Activated CD8-positive, alpha-beta memory T cell treated with anti-CD3 and anti-CD28 coated beads for 24 hours (primary cell): ENCODE measurements at regions not wholly inside any gene's neighbourhood (a gene's known extent, or its start where the extent isn't known, plus 50 kb on each side); places are given as distances from the start of the nearest gene placed in this dataset.
"Not testable (repeated sequence)": the region's sequence is repeated elsewhere in the genome, so short reads cannot be mapped to it uniquely, and the experiment has no call there.

Source experiments
- DNase-seq: peaks from one replicate; pipeline ENCODE4 v3.0.0-alpha.2; 2020

DNA sequence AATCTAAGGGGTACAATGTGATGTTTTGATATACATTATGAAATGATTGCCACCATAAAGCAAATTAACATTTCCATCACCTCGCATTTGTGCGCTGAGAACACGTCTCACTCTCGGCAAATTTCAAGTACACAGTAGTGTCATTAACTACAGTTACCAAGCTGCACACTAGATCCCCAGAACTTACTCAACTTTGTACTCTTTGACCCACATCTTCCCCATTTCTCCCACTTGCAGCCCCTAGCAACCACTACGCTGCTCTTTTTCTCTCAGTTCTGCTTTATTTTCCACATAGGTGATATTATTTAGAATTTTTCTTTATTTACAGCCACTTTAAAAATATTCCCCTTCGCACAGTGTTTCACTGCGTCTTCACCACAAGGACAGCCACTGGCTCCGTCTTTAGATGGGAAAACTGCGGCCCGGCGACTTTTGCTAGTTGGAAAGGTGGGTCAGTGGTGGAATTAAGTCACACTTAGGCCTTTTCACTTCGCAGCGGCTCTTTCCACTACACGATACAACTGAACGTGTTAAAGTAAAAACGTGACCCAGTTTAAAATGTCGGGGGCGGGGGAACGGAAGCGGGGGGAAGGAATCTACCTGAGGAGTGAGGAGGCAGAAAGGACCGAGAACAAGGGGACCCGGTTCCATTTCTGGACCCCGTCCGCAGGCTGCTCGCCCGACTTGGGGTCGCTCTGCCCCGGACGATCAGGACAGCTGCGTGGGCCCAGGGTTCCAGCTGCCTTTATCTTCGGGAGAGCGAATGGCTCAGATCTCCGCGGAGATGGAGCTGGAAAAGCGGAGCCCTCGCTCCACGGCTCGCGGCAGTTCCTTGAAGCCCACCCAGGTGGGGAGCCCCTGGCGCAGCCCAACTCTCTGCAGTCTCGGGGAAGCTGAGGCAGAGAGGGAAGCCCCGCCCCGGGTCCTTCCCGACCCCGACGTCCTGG is 486.1 kb downstream of the UQCRFS1 start:
- DNase-seq: no peak

DNA sequence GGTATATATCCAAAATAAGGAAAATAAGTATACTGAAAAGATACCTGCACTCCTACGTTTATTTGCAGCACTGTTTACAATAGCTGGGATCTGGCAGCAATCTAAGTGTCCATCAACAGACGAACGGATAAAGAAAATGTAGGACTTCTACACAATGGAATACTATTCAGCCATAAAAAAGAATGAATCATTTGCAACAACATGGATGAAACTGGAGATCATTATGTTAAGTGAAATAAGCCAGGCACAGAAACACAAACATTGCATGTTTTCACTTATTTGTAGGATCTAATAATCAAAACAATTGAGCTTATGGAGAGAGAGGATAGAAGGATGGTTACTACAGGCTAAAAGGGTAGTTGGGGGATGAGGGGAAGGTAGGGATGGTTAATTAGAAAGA is 494.0 kb downstream of the UQCRFS1 start:
- DNase-seq: no peak

DNA sequence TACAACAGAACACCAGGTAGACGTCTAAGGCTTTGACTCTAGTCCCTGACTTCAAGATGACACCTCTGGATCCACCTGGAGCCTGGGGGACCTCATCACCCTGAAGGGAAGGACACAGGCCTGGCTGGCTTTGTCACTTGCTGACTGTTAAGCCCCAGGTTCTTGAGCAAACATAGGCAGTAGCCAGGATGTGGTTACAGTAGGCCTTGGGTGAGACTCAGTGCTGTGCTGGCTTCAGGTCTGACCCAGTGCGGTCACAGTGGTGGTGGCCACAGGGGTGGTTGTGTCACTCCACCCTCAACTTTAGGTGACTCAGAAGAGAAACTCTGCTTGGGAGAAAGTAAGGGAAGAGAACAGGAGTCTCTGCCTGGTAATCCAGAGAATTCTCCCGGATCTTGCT is 497.8 kb downstream of the UQCRFS1 start:
- DNase-seq: no peak

DNA sequence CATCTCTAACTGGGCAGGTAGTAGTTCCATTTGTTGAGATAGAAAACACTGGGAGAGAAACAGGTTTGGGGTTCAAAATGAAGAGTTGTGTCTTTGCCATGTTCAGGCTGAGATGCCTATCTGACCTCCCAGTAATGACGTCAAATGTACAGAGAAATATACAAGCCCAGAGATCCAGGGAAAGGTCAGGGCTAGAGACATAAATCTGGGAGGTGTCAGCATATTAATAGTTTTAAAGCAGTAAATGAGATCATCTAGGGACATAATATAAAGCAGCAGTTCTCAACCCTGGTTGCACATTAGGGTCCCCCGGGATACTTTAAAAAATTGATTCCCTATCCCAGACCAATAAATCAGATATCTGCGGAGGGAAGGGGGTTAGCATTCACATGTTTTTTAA is 501.5 kb downstream of the UQCRFS1 start:
- no peak for DNase-seq

DNA sequence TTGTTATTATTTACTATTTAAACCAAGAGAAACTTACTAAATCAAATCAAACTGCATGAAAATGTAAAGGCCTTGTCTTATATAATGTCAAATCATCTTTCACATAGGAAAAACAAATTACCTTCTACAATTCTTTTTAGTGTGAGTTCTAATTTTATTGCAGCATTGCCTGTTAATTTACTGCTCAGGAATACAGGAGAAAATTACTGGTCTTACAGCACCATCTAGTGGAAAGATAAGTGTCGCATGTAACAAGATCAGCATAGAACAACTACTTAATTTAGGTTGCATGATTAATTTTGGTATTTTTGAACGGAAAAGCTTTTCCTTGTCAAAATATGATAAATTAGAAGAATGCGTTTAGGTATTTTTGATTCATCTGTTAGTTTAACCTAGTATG is 502.7 kb downstream of the UQCRFS1 start:
- DNase-seq: no peak

DNA sequence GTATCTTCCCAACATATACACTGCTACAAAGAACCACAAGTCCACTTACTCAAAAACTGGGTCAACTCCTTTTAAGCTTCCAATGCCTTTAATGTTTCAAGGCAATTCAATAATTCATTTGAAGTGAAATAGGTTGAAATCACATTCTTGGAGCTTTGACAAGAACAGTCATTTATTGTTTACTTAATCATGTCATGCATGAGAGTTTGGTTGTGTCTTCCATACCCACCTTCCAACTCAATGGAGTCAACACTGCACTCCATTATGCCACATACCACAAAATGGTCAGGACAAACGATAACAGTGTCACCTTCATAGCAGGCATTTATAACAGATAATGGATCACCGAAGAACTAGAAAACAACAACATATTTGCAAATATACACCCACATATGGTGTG is 506.3 kb downstream of the UQCRFS1 start:
- DNase-seq: no peak

DNA sequence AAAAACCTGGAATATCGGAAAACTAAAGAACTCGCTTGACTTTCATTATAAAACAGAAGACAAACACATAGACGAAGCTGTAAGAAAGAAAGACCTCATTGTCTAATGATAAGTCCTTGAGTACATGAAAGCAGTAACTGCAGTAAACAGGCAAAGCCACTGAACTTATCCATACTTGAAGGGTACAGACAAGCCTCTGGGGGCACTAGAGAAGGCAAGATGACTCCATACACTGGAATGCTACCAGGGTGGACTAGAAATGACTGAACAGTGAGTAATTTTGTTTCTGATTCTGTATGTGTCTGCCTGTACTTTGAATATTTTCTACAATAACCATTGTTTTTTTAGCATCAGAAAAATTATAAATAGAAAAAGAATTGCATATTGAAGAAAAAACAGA is 507.9 kb downstream of the UQCRFS1 start:
- no peak for DNase-seq

DNA sequence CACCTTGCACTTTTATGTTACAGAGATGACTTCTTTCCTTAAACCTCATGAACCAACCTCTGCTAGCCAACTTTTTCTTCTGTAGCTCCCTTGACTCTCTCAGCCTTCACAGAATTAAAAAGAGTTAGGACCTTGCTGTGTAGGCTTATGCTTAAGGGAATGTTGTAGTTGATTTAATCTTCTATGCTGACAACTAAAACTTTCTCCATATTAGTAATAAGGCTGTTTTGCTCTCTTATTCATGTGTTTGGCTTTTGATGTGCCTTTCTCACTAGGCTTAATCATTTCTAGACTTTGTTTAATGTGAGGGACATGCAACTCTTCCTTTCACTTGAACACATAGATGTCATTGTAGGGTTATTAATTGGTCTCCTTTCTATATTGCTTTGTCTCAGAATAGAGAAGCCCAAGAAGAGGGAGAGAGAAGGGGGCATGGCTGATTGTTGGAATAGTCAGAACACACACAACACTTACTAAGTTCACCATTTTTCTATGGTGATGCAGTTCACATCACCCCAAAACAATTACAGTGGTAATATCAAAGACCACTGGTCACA is 509.5 kb downstream of the UQCRFS1 start:
- no peak for DNase-seq

DNA sequence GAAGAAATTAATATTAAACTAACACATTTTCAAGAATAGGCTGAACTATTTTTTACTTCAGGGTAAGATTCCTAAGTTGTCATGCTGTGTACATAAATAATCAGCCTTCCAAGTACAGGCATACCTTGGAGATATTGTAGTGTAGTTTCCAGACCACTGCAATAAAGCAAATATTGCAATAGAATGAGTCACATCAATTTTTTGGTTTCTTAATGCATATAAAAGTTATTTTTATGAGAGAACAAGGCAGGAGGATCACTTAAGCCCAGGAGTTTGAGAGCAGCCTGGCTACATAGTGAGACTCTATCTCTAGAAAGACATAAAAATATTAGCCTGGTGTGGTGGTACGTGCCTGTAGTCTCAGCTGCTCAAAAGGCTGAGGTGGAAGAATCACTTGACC is 511.5 kb downstream of the UQCRFS1 start:
- DNase-seq: no peak

DNA sequence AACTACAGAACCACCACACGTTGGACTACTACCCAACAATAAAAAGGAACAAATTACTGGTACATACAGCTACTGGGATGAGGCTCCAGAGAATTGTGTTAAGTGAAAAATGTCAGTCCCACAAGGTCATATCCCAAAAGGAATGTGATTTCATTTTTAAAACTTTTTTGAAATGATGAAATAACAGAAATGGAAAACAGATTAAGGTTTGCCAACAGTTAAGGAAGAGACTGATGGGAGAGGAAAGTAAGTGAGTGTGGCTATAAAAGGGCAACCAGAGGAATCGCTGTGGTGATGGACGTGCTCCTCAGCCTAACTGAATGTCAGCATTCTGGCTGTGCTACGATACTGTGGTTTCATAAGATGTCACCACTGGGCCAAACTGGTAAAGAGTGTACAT is 512.8 kb downstream of the UQCRFS1 start:
- no peak for DNase-seq

DNA sequence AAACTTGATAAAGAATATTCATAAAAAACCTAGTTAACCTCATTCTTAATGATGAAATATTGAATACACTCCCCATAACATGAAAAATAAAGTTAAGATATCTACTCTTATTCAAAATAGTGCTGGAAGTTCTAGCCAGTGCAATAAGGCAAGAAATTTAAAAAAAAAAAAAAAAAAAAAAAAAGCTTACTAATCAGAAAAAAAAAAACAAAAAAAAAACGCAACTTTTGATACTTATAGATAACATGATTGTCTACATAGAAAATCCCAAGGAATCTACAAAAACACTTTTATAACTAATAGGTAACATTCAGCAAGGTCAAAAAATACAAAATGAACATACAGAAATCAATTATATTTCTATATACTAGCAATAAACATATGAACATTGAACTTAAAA is 515.6 kb downstream of the UQCRFS1 start:
- DNase-seq: no peak

DNA sequence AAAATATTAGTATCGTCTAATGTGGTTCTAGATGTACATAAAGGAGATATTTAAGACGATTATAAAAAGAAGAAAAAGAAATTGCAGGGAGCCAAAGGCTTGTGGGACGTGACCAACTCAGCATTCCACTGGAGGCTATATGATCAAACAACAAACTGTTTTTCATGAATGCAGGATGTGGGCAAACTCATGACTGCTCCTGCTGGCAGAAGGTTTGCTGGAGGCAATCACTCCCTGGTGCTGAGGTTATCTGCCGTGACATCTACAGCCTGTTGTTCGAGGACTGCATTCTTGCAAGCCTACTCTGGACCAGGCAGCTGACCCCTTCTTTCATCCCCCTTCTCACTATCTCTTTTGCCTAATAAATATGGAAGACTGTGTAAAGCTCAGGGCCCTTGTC is 518.1 kb downstream of the UQCRFS1 start:
- no peak for DNase-seq

DNA sequence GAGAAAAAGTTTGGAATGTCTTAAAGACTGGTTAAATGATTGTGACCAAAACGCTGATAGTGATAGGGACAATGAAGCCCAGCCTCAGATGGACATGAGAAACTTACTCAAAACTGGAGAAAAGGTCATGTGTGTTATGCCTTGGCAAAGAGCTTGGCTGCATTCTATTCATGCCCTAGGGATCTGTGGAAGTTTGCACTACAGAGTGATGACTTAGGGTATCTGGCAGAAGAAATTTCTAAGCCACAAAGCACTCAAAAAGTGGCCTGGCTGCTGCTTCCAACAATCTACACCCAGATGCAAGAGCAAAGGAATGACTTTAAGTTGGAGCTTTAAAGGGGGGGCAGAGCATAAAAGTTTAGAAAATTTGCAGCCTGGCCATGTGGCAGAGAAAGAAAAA is 521.3 kb downstream of the UQCRFS1 start:
- DNase-seq: no peak

DNA sequence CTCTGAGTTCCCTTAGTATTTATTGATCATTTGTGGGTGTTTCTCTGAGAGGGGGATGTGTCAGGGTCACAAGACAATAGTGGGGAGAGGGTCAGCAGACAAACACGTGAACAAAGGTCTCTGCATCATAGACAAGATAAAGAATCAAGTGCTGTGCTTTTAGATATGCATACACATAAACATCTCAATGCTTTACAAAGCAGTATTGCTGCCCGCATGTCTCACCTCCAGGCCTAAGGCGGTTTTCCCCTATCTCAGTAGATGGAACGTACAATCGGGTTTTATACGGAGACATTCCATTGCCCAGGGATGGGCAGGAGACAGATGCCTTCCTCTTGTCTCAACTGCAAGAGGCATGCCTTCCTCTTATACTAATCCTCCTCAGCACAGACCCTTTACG is 523.5 kb downstream of the UQCRFS1 start:
- not testable (repeated sequence) for DNase-seq

DNA sequence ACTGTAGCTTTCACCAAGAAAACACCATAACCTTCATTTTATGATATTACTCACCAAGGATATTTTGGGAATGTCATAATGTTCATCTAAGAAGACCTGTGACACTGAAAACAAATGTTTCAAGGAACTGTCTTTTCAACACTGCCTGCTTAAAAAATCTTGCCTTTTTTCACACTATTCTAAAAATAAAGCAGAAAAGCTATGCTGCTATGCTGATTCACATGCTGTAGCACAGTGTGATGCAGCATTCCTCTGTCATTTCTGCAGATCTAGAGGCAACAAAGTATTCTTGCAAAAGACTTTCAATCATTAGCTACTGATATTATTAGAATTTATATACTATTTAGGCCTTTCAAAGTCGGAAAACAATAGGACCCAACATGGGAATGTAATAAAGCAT is 525.7 kb downstream of the UQCRFS1 start:
- DNase-seq: no peak

DNA sequence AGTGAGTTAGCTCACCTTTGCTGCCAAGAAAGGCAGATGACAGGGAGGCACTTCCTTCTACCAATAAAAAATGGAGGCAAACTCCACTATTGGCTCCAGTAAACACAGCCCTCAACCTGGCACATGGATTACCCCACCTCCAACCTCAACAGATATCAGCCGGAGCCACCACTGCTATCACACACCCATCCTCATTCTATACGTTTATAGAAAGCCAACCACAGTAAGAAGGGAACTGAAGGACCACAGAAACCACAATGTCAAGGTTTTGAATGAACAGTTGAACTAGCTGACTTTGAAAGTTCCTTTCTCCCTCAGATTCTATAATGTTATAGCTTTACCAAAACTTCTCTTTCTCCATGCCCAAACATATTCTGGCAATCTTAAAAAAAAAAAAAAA is 526.2 kb downstream of the UQCRFS1 start:
- no peak for DNase-seq

DNA sequence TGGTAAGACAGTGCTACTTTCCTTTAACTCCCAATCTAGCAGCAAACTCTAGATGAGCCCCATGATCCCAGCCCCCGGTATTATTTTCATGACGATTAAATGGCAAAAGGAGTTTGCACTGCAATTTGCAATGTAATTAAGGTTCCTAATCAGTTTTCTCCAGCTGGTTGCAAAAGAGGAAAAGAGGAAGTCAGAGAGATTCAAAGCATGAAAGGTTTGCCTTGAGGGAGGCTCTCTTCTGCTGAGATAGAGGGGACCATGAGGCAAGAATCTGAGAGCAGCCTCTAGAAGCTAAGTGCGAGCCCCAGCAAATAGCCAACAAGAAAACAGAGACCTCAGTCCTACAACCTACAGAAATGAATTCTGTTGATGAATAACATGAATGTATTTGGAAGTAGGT is 527.1 kb downstream of the UQCRFS1 start:
- no peak for DNase-seq

DNA sequence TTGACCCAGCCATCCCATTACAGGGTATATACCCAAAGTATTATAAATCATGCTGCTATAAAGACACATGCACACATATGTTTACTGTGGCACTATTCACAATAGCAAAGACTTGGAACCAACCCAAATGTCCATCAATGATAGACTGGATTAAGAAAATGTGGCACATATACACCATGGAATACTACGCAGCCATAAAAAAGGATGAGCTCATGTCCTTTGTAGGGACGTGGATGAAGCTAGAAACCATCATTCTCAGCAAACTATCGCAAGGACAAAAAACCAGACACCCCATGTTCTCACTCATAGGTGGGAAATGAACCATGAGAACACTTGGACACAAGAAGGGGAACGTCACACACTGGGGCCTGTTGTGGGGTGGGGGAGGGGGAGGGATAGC is 527.9 kb downstream of the UQCRFS1 start:
- not testable (repeated sequence) for DNase-seq

DNA sequence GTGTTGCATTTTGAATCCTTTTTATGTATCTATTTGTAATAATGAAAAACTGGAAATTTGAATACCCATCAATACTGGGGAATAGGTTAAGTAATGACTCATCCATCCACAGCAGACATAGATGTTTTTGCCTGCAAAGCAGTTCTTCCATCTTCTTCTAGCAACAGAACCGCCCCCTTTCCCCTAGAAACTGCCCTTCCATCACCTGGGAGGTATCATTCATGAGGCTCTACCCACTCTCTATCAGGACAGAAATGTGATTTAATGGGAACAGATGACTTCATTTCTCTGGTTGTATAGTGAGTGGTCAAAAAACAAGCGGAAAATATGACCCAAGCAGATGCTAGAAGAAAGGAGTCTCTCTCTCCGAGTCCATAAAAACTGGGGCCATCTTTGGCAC is 532.8 kb downstream of the UQCRFS1 start:
- no peak for DNase-seq

DNA sequence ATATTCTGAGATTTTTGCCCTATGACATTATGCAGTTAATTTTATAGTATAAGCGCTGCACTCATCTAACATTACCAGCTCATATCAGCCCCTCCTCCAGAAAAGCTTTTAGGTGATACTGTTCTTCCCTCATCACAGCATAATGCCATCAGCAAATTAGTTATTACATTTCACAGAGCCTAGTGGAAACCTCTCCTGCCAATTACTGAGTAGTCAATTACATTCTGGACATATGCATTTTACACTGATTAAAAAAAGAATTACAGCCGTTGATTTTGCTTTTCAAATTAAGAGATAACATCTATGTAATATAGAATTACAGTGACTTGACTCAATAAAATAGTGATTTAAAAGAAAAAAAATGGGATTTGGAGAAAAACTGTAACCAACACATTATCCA is 542.1 kb downstream of the UQCRFS1 start:
- DNase-seq: no peak

DNA sequence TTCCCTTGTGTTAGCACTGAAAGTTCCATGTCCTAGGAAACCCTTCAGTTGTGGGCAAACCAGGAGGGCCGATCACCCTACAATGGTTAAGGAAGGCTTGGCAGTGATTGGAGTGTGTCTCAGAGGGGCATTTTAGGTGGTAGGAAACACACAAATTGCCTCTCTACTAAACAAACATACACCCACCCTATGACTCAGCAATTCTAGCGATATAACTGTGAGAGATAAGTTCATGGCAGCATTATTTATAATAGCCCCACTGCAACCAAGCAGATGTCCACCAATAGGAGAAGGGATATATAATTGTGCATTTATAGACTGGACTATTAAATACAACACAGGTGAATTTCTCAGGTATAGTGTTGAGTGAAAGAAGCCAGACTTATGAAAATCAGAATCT is 543.1 kb downstream of the UQCRFS1 start:
- DNase-seq: no peak

DNA sequence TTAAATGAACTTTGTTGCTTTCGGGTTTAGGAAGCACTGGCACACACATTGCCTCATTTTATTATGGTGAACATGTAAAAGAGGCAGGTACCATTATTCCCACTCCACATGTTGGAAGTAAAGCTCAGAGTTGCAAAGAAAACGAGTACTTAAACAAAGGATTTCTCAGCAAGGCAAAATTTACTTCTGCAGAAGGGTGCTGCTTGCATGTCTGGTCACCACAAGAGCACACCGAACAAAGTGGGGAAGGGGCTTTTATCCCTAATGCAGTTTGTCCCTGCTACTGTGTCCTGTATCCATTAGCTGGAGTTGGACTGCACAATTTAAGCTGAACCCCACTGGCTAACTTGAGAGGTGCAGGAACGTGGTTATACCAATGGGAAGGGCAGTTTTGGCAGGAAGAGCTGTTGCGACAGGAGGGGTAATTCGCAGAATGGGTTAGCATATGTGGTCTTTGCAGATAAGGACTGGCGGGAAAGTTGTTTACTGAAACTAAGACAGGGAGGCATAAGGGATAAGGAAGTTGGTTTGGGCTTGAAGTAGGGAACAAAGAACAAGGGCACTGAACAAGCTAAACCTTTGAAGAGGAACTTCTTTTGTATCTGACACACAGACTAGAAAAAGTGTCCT is 545.5 kb downstream of the UQCRFS1 start:
- no peak for DNase-seq

DNA sequence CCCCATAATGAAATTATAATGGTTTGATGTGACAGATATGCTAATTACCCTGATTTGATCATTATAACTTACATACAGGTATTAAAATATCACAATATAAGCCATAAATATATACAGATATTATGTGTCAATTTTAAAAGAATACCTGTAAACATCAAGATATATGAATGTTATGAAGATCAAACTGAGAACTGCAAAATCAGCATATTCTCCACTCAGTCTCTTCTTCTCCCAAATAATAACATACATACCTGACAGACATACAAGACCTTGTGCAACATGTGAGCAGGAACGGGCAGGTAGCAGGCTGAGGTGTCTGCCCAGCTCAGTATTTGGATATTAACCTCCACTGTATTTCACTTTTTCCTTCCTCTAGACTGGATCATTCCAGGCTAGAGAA is 547.2 kb downstream of the UQCRFS1 start:
- no peak for DNase-seq

DNA sequence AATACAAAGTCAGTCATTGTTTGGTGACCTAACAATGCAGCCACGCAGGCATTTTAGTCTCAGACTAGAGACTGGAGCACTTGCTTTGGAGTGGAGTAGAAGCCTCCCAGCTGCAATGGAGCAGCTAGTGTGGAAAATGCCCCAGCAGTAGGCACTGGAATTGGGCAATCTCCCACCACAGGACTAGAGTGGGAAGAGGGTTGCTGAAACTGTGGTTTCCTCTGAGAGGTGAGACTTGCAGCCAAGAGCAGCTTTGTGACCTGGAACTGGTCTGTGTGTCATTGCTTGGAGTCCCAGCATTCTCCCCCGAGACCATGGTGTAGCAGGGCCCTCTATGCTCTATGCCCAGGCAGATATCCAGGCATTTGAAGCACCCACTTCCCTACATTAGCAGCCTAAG is 556.3 kb downstream of the UQCRFS1 start:
- no peak for DNase-seq
